AG04449 (cell line): ENCODE measurements at regions not wholly inside any gene's neighbourhood (a gene's known extent, or its start where the extent isn't known, plus 50 kb on each side); places are given as distances from the start of the nearest gene placed in this dataset.

Source experiments
- CTCF ChIA-PET: fragments of 350-600 bp; formaldehyde crosslinking; extraction: SDS; loops from one replicate; lab custom pipeline; 2021; ENCODE audit warnings: antibody characterized with exemption; lab: Yijun Ruan, JAX
- POLR2A ChIA-PET: fragments of 400-600, 350-600 bp; formaldehyde crosslinking; extraction: SDS; loops from one replicate; lab custom pipeline; 2020; ENCODE audit warnings: antibody characterized with exemption, inconsistent platforms; lab: Yijun Ruan, JAX
- DNase-seq: peaks from one replicate; pipeline ENCODE4 v3.0.0-alpha.2; 2010; ENCODE audit warnings: low read depth, low spot score
- H3K4me3 ChIP-seq: 2 replicates; pipeline ENCODE4 v1.5.1; 2011; ENCODE audit warnings: low read depth, mild to moderate bottlenecking, control low read depth, low read length
- CTCF ChIP-seq: IDR thresholded peaks from one replicate; pipeline ENCODE4 v1.5.1; 2011; ENCODE audit warnings: mild to moderate bottlenecking, moderate library complexity, low read length, control low read depth, inconsistent platforms; ENCODE audit not compliant: insufficient read depth; ENCODE audit errors: missing control alignments

DNA sequence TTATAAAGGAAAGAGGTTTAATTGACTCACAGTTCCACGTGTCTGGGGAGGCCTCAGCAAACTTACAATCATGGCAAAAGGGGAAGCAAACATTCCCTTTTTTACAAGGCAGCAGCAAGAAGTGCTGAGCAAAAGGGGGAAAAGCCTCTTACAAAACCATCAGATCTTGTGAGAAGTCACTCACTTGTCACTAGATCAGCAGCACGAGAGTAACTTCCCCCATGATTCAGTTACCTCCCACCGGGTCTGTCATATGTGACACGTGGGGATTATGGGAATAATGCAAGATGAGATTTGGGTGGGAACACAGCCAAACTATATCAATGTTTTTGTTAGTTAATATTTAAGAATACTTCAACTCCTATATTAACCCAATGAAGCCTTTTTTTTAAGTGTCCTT lies 275.2 kb upstream of the CDH9 start:
- no peak for TF ChIP-seq CTCF
- ChIA-PET CTCF (no interaction called here), POLR2A (no interaction called here)
- H3K4me3 ChIP-seq: no peak overlapping the region
- DNase-seq: no peak

- H3K4me3 ChIP-seq: no peak overlapping the region
- DNase-seq: no peak
- ChIA-PET CTCF (no interaction called here), POLR2A (no interaction called here)
- TF ChIP-seq CTCF: no peak
Observed at GRCh38 chr5:27312291-27312893, 274.0 kb upstream of the CDH9 start.

GRCh38 chr5:27311544-27311943 lies 273.2 kb upstream of the CDH9 start:
- ChIA-PET POLR2A (no interaction called here), CTCF (no interaction called here)
- DNase-seq: peak; percentile 7
- H3K4me3 ChIP-seq: no peak overlapping the region
- no peak for TF ChIP-seq CTCF

DNA sequence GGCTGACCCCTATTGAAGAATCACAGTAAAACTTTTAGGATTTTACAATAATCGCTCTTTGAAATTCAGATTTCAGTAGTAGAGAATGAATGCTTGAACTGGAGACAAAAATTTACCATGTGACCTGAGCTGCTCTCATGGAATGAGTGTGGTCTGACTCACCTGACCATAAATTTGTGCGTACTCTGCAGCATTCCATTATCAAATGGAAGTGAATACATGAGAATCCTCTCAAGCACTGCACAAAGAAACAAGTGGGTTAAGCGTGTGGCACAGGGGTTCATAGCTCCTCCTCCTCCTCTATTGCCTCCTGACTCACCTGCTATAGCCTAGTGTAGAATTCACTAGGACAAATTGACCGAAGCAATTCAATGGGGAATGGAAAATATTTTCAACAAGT lies 269.8 kb upstream of the CDH9 start:
- H3K4me3 ChIP-seq: no peak overlapping the region
- ChIA-PET POLR2A (no interaction called here), CTCF (no interaction called here)
- TF ChIP-seq CTCF: no peak
- DNase-seq: no peak

DNA sequence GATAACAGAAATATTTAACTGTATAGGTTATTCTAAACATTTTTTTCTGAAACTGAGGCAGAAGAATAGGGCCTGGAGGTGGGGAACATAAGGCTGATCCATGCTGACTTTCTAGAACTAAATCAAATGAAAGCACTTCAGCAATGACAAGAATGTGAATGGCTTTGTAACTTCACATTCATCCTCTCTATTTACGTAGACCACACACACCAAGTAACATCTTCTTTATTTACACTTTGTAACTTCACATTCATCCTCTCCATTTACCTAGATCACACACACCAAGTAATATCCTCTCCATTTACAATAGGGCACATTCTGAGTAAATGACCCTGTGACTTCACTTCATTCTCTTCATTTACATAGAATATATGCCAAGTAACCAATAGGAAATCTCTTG lies 251.8 kb upstream of the CDH9 start:
- ChIA-PET POLR2A (no interaction called here), CTCF (no interaction called here)
- H3K4me3 ChIP-seq: no peak overlapping the region

GRCh38 chr5:27276119-27276518 lies 237.7 kb upstream of the CDH9 start:
- DNase-seq: no peak
- ChIA-PET CTCF (no interaction called here), POLR2A (no interaction called here)
- no peak overlapping the region for H3K4me3 ChIP-seq
- TF ChIP-seq CTCF: no peak

More for the DNA sequence above, 251.8 kb upstream of the CDH9 start:
- no peak for DNase-seq
- no peak for TF ChIP-seq CTCF
